HEK293 (cell line): ENCODE measurements at regions not wholly inside any gene's neighbourhood (a gene's known extent, or its start where the extent isn't known, plus 50 kb on each side); places are given as distances from the start of the nearest gene placed in this dataset.

Experiments used
- CTCF ChIA-PET: fragments of 350-600 bp; formaldehyde crosslinking; extraction: SDS; loops from one replicate; lab custom pipeline; 2021; ENCODE audit warnings: antibody characterized with exemption; lab: Yijun Ruan, JAX
- POLR2A ChIA-PET: fragments of 300-600 bp; formaldehyde crosslinking; extraction: SDS; loops from one replicate; lab custom pipeline; 2020; ENCODE audit warnings: antibody characterized with exemption, inconsistent platforms; lab: Yijun Ruan, JAX
- H3K27ac ChIP-seq: fragments of 200-500 bp; sonication (Bioruptor generic); 2 replicates; pipeline ENCODE4 v1.5.1; 2014; ENCODE audit warnings: low read depth, low read length, control low read depth, inconsistent platforms; ENCODE audit errors: extremely low read depth
- H3K36me3 ChIP-seq, 2 experiments: fragments of 200-500 bp in 1 of 2; sonication (Bioruptor generic) in 1 of 2; 1 replicate in 1 of 2; 2 replicates in 1 of 2; pipeline ENCODE4 v1.5.1; 2014 to 2017; ENCODE audit warnings: inconsistent platforms in 2 of 2, low read length in 2 of 2; ENCODE audit not compliant: control insufficient read depth in 2 of 2, insufficient read depth in 1 of 2
- H3K4me1 ChIP-seq: fragments of 200-500 bp; sonication (Bioruptor generic); 2 replicates; pipeline ENCODE4 v1.5.1; 2014; ENCODE audit warnings: mild to moderate bottlenecking, low read length, inconsistent platforms; ENCODE audit not compliant: control insufficient read depth, insufficient read depth
- H3K4me3 ChIP-seq: 2 replicates; pipeline ENCODE4 v1.5.1; 2011; ENCODE audit warnings: low read depth, mild to moderate bottlenecking, control low read depth, low read length, moderate library complexity
- H3K9me3 ChIP-seq: fragments of 200-500 bp; sonication (Bioruptor generic); 2 replicates; pipeline ENCODE4 v1.5.1; 2014; ENCODE audit warnings: low read depth, low read length, inconsistent platforms; ENCODE audit not compliant: control insufficient read depth, insufficient read depth
- GLI2 ChIP-seq: fragments of 450-650 bp; formaldehyde crosslinking; IDR thresholded peaks from 2 replicates; pipeline ENCODE4; 2017; ENCODE audit warnings: missing biosample characterization, missing genetic modification characterization, low read depth, borderline replicate concordance
- GLIS1 ChIP-seq: fragments of 450-650 bp; formaldehyde crosslinking; IDR thresholded peaks from 2 replicates; pipeline ENCODE4 v1.5.1; 2016; ENCODE audit warnings: missing biosample characterization, missing genetic modification characterization
- KLF10 ChIP-seq: fragments of 450-650 bp; IDR thresholded peaks from 2 replicates; pipeline ENCODE4 v1.5.1; 2018; ENCODE audit warnings: missing biosample characterization, mild to moderate bottlenecking, missing genetic modification characterization
- KLF7 ChIP-seq: fragments of 450-650 bp; formaldehyde crosslinking; IDR thresholded peaks from 2 replicates; pipeline ENCODE4 v1.5.1; 2016; ENCODE audit warnings: missing biosample characterization, missing genetic modification characterization, borderline replicate concordance
- PRDM1 ChIP-seq: fragments of 450-650 bp; formaldehyde crosslinking; IDR thresholded peaks from 2 replicates; pipeline ENCODE4; 2016; ENCODE audit warnings: missing biosample characterization, missing genetic modification characterization
- PRDM10 ChIP-seq: fragments of 450-650 bp; formaldehyde crosslinking; IDR thresholded peaks from 2 replicates; pipeline ENCODE4 v1.5.1; 2016; ENCODE audit warnings: missing biosample characterization, missing genetic modification characterization
- SETDB1 ChIP-seq: IDR thresholded peaks from one replicate; pipeline ENCODE4 v1.6.1; 2017; ENCODE audit warnings: mild to moderate bottlenecking, low read length, moderate library complexity, mixed read lengths; ENCODE audit not compliant: insufficient read length
- TRIM28 ChIP-seq: IDR thresholded peaks from 2 replicates; pipeline ENCODE4 v1.6.1; 2011; ENCODE audit warnings: low read length, control low read depth, borderline replicate concordance
- WT1 ChIP-seq: fragments of 450-650 bp; formaldehyde crosslinking; IDR thresholded peaks from 2 replicates; pipeline ENCODE4 v1.5.1; 2016; ENCODE audit warnings: missing biosample characterization, missing genetic modification characterization
- YY2 ChIP-seq: fragments of 450-650 bp; formaldehyde crosslinking; IDR thresholded peaks from 2 replicates; pipeline ENCODE4 v1.5.1; 2016; ENCODE audit warnings: missing biosample characterization, missing genetic modification characterization
- ZBTB1 ChIP-seq: fragments of 450-650 bp; formaldehyde crosslinking; IDR thresholded peaks from 2 replicates; pipeline ENCODE4 v1.5.1; 2016; ENCODE audit warnings: missing biosample characterization, missing genetic modification characterization
- ZFP3 ChIP-seq: fragments of 450-650 bp; formaldehyde crosslinking; IDR thresholded peaks from 2 replicates; pipeline ENCODE4 v1.5.1; 2016; ENCODE audit warnings: low read depth, missing biosample characterization, missing genetic modification characterization
- ZNF112 ChIP-seq: fragments of 450-650 bp; formaldehyde crosslinking; IDR thresholded peaks from 2 replicates; pipeline ENCODE4 v1.5.0; 2017; ENCODE audit warnings: missing biosample characterization, missing genetic modification characterization
- ZNF16 ChIP-seq: fragments of 450-650 bp; formaldehyde crosslinking; IDR thresholded peaks from 2 replicates; pipeline ENCODE4 v1.5.1; 2016; ENCODE audit warnings: low read depth, missing biosample characterization, missing genetic modification characterization
- ZNF274 ChIP-seq, 2 experiments: fragments of 200-500 bp in 1 of 2; fragments of 450-650 bp in 1 of 2; sonication (Bioruptor generic) in 1 of 2; formaldehyde crosslinking in 1 of 2; IDR thresholded peaks; 2 replicates each; pipeline versions ENCODE4 v1.5.1 to v1.6.1; 2014 to 2016; ENCODE audit warnings: borderline replicate concordance in 1 of 2, inconsistent platforms in 1 of 2, low read length in 1 of 2, missing biosample characterization in 1 of 2, missing genetic modification characterization in 1 of 2
- ZNF311 ChIP-seq: fragments of 450-650 bp; formaldehyde crosslinking; IDR thresholded peaks from 2 replicates; pipeline ENCODE4 v1.5.1; 2017; ENCODE audit warnings: missing biosample characterization, missing genetic modification characterization, borderline replicate concordance
- ZNF37A ChIP-seq: fragments of 450-650 bp; IDR thresholded peaks from 2 replicates; pipeline ENCODE4 v1.5.1; 2018; ENCODE audit warnings: missing biosample characterization, missing genetic modification characterization
- ZNF521 ChIP-seq: fragments of 450-650 bp; formaldehyde crosslinking; IDR thresholded peaks from 2 replicates; pipeline ENCODE4 v1.5.1; 2017; ENCODE audit warnings: missing biosample characterization, mild to moderate bottlenecking, missing genetic modification characterization
- ZNF561 ChIP-seq: fragments of 450-650 bp; IDR thresholded peaks from 2 replicates; pipeline ENCODE4 v1.5.1; 2018; ENCODE audit warnings: missing biosample characterization, missing genetic modification characterization, borderline replicate concordance
- ZNF600 ChIP-seq: fragments of 450-650 bp; formaldehyde crosslinking; IDR thresholded peaks from 2 replicates; pipeline ENCODE4 v1.5.1; 2016; ENCODE audit warnings: missing biosample characterization, missing genetic modification characterization
- ZNF624 ChIP-seq: fragments of 450-650 bp; formaldehyde crosslinking; IDR thresholded peaks from 2 replicates; pipeline ENCODE4 v1.5.1; 2017; ENCODE audit warnings: missing biosample characterization, missing genetic modification characterization
- ZNF626 ChIP-seq: fragments of 450-650 bp; sonication (Bioruptor Pico); formaldehyde crosslinking; IDR thresholded peaks from 2 replicates; pipeline ENCODE4 v1.5.1; 2018; ENCODE audit warnings: missing biosample characterization, missing genetic modification characterization, inconsistent platforms
- ZNF677 ChIP-seq: fragments of 450-650 bp; IDR thresholded peaks from 2 replicates; pipeline ENCODE4 v1.5.0; 2018; ENCODE audit warnings: missing biosample characterization, mild to moderate bottlenecking, missing genetic modification characterization, moderate library complexity
- ZNF701 ChIP-seq: fragments of 450-650 bp; formaldehyde crosslinking; IDR thresholded peaks from 2 replicates; pipeline ENCODE4 v1.5.1; 2016; ENCODE audit warnings: missing biosample characterization, missing genetic modification characterization
- ZNF792 ChIP-seq: fragments of 450-650 bp; formaldehyde crosslinking; IDR thresholded peaks from 2 replicates; pipeline ENCODE4 v1.5.1; 2016; ENCODE audit warnings: missing biosample characterization, missing genetic modification characterization
- ZNF843 ChIP-seq: fragments of 450-650 bp; formaldehyde crosslinking; IDR thresholded peaks from 2 replicates; pipeline ENCODE4 v1.5.1; 2016; ENCODE audit warnings: missing biosample characterization, missing genetic modification characterization
- ZSCAN18 ChIP-seq: fragments of 450-650 bp; formaldehyde crosslinking; IDR thresholded peaks from 2 replicates; pipeline ENCODE4 v1.5.1; 2016; ENCODE audit warnings: missing biosample characterization, missing genetic modification characterization
- ZSCAN5A ChIP-seq: fragments of 450-650 bp; formaldehyde crosslinking; IDR thresholded peaks from 2 replicates; pipeline ENCODE4 v1.5.1; 2016; ENCODE audit warnings: missing biosample characterization, missing genetic modification characterization

GRCh38 chr21:20581361-20581760 is 416.8 kb upstream of the NCAM2 start:
- H3K4me1 ChIP-seq = no peaks in the 10 kb centered on the region
- H3K36me3 ChIP-seq = no peaks in the 10 kb centered on the region
- ChIA-PET CTCF (no interaction called here), POLR2A (no interaction called here)
- H3K27ac ChIP-seq = no peak overlapping the region
- H3K9me3 ChIP-seq = no peaks in the 10 kb centered on the region
- TF ChIP-seq WT1 (tag by site-specific recombination) (no peak), ZNF701 (no peak), GLIS1 (tag by site-specific recombination) (no peak), SETDB1 (no peak), ZNF626 (no peak), ZNF600 (tag by site-specific recombination) (no peak), ZNF843 (tag by site-specific recombination) (no peak), ZNF112 (tag by site-specific recombination) (no peak), ZNF624 (no peak), ZNF521 (tag by site-specific recombination) (no peak), KLF10 (no peak), ZFP3 (tag by site-specific recombination) (no peak), PRDM10 (tag by site-specific recombination) (no peak), ZNF677 (tag by site-specific recombination) (no peak), KLF7 (tag by site-specific recombination) (no peak), ZNF792 (tag by site-specific recombination) (no peak), ZSCAN5A (tag by site-specific recombination) (no peak), ZSCAN18 (no peak), YY2 (tag by site-specific recombination) (no peak)
- no peak overlapping the region for H3K4me3 ChIP-seq

- Histone ChIP-seq H3K4me3 (no peak overlapping the region), H3K27ac (no peak overlapping the region), H3K36me3 (no peaks in the 10 kb centered on the region), H3K9me3 (no peaks in the 10 kb centered on the region), H3K4me1 (no peaks in the 10 kb centered on the region)
- CTCF ChIA-PET = no interaction called here
- POLR2A ChIA-PET = no interaction called here
- TF ChIP-seq ZNF561 (no peak), TRIM28 (no peak), PRDM1 (tag by site-specific recombination) (no peak), ZNF16 (tag by site-specific recombination) (no peak), ZBTB1 (tag by site-specific recombination) (no peak), ZNF112 (tag by site-specific recombination) (no peak), GLI2 (no peak), ZNF37A (tag by site-specific recombination) (no peak), PRDM10 (tag by site-specific recombination) (no peak), ZNF274 (IDR thresholded peaks at IDR 0.05; ENCODE audit: low read length) (no peak), ZNF274 (tag by site-specific recombination; IDR thresholded peaks at IDR 0.05; ENCODE audit: borderline replicate concordance) (no peak), ZNF311 (tag by site-specific recombination) (no peak)
These were observed 406.9 kb upstream of the NCAM2 start for GRCh38 chr21:20591284-20591683.
